Kidney (tissue), 13 donors: ENCODE measurements at regions not wholly inside any gene's neighbourhood (a gene's known extent, or its start where the extent isn't known, plus 50 kb on each side); places are given as distances from the start of the nearest gene placed in this dataset.
A peak's percentile ranks its signal among the peaks of the same experiment; 100 is the strongest.
"Not testable (repeated sequence)": the region's sequence is repeated elsewhere in the genome, so short reads cannot be mapped to it uniquely, and the experiment has no call there.

Experiments
- DNase-seq, 5 donors: peaks; one replicate each; pipeline ENCODE4 v3.0.0-alpha.2; 2013 to 2020
- FAIRE-seq: peaks from 2 replicates; lab custom pipeline; 2012; peaks lifted over from hg19 to GRCh38; lab: Jason Lieb, UNC
- H3K27ac ChIP-seq, 2 donors: one replicate each; pipeline ENCODE4 v1.7.0; 2013; ENCODE audit warnings: low read depth in 2 of 2, low read length in 2 of 2, inconsistent platforms in 1 of 2
- H3K27me3 ChIP-seq: one replicate; pipeline ENCODE4 v1.7.1; 2013; ENCODE audit warnings: low read length, inconsistent platforms; ENCODE audit not compliant: control insufficient read depth, insufficient read depth
- H3K36me3 ChIP-seq, 3 donors: one replicate each; pipeline versions ENCODE4 v1.7.0 to v1.7.1; 2013; ENCODE audit warnings: low read length in 3 of 3, control low read depth in 1 of 3, inconsistent platforms in 1 of 3; ENCODE audit not compliant: insufficient read depth in 3 of 3, control insufficient read depth in 2 of 3
- H3K4me1 ChIP-seq, 3 donors: one replicate each; pipeline versions ENCODE4 v1.7.0 to v1.7.1; 2013; ENCODE audit warnings: low read length in 3 of 3, inconsistent platforms in 1 of 3, low read depth in 1 of 3; ENCODE audit not compliant: control insufficient read depth in 2 of 3, insufficient read depth in 2 of 3
- H3K4me3 ChIP-seq, 3 donors: one replicate each; pipeline versions ENCODE4 v1.7.0 to v1.8.1; 2013; ENCODE audit warnings: low read length in 3 of 3, control low read depth in 1 of 3, inconsistent platforms in 1 of 3
- H3K9ac ChIP-seq, 3 donors: one replicate each; pipeline versions ENCODE4 v1.7.0 to v1.7.1; 2013; ENCODE audit warnings: low read length in 3 of 3, control low read depth in 1 of 3, inconsistent platforms in 1 of 3
- H3K9me3 ChIP-seq, 3 donors: one replicate each; pipeline versions ENCODE4 v1.7.0 to v1.7.1; 2013; ENCODE audit warnings: low read length in 3 of 3, control low read depth in 1 of 3, inconsistent platforms in 1 of 3; ENCODE audit not compliant: control insufficient read depth in 2 of 3, insufficient read depth in 1 of 3
- CTCF ChIP-seq: IDR thresholded peaks from 3 replicates; pipeline ENCODE4 v1.5.1; 2012; ENCODE audit warnings: mild to moderate bottlenecking, moderate library complexity, borderline replicate concordance; ENCODE audit not compliant: insufficient read depth; ENCODE audit errors: extremely low read depth
- intact Hi-C: fragments of 100-400 bp; cut with DNase I; formaldehyde crosslinking; loops from one replicate; pipeline ENCODE4 v1.11.1; 2022
- donor health status: control.
- donor health status: control.
- donor health status: control.
- donor health status: control.
- donor health status: control.
- donor health status: DM: yes; HTN: yes; CAD: no.
- donor health status: Normal renal cell carcinoma (clear cell type).

- intact Hi-C loops, result no loop called here
- H3K36me3 ChIP-seq, result no peaks in the 10 kb centered on the region
- H3K4me3 ChIP-seq, result no peak overlapping the region
- peak in 1 of 5 donors; percentile 58 for DNase-seq
- no peaks in the 10 kb centered on the region for H3K27me3 ChIP-seq
- no peaks in the 10 kb centered on the region for H3K9me3 ChIP-seq
- no peak overlapping the region for H3K27ac ChIP-seq
- no peaks in the 10 kb centered on the region for H3K4me1 ChIP-seq
- FAIRE-seq, result no peak
- TF ChIP-seq CTCF, result no peak
- H3K9ac ChIP-seq, result no peak overlapping the region
These were observed 273.9 kb upstream of the ZNF32 start for GRCh38 chr10:43922335-43923280.

- no peaks in the 10 kb centered on the region for H3K36me3 ChIP-seq
- H3K9me3 ChIP-seq, result no peaks in the 10 kb centered on the region
- H3K27ac ChIP-seq, result no peak overlapping the region
- intact Hi-C loops, result no loop called here
- H3K27me3 ChIP-seq, result no peaks in the 10 kb centered on the region
- no peak overlapping the region for H3K4me3 ChIP-seq
- H3K4me1 ChIP-seq, result no peaks in the 10 kb centered on the region
- FAIRE-seq, result no peak
- DNase-seq, result peak in 1 of 5 donors; percentile 27
- no peak for TF ChIP-seq CTCF
- H3K9ac ChIP-seq, result no peak overlapping the region
These were observed 273.2 kb upstream of the ZNF32 start for GRCh38 chr10:43921881-43922280.

GRCh38 chr10:43921478-43921877, 272.8 kb upstream of the ZNF32 start:
- Histone ChIP-seq H3K4me1 (no peaks in the 10 kb centered on the region), H3K27ac (no peak overlapping the region), H3K4me3 (no peak overlapping the region), H3K27me3 (no peaks in the 10 kb centered on the region), H3K9ac (no peak overlapping the region), H3K36me3 (no peaks in the 10 kb centered on the region), H3K9me3 (no peaks in the 10 kb centered on the region)
- intact Hi-C loops, result no loop called here
- TF ChIP-seq CTCF, result no peak
- DNase-seq (peak in 1 of 5 donors; percentile 13), FAIRE-seq (no peak)

GRCh38 chr10:43920236-43920758, 271.6 kb upstream of the ZNF32 start:
- intact Hi-C loops, H3K27me3 ChIP-seq, H3K36me3 ChIP-seq, H3K27ac ChIP-seq, H3K4me1 ChIP-seq, FAIRE-seq, H3K9ac ChIP-seq, H3K4me3 ChIP-seq, H3K9me3 ChIP-seq: not testable (repeated sequence)
- DNase-seq, result peak in 1 of 5 donors; percentile 18
